Muscle of leg (tissue), 3 donors: ENCODE measurements at regions not wholly inside any gene's neighbourhood (a gene's known extent, or its start where the extent isn't known, plus 50 kb on each side); places are given as distances from the start of the nearest gene placed in this dataset.

Experiments used
- DNase-seq: peaks from one replicate; pipeline ENCODE4 v3.0.0; 2013
- H3K27ac ChIP-seq: one replicate; pipeline ENCODE4 v1.5.1; 2013; ENCODE audit warnings: mild to moderate bottlenecking, low read length, control low read depth
- H3K27me3 ChIP-seq: one replicate; pipeline ENCODE4 v1.6.1; 2013; ENCODE audit warnings: low read length; ENCODE audit not compliant: control insufficient read depth, insufficient read depth
- H3K36me3 ChIP-seq: one replicate; pipeline ENCODE4 v1.6.1; 2013; ENCODE audit warnings: low read length; ENCODE audit not compliant: control insufficient read depth, insufficient read depth
- H3K4me1 ChIP-seq: one replicate; pipeline ENCODE4 v1.6.1; 2013; ENCODE audit warnings: low read length; ENCODE audit not compliant: control insufficient read depth, insufficient read depth
- H3K4me3 ChIP-seq: one replicate; pipeline ENCODE4 v1.5.1; 2013; ENCODE audit warnings: low read length, control low read depth
- H3K9me3 ChIP-seq: replicated peaks from 2 replicates; pipeline ENCODE4 v1.6.1; 2013; ENCODE audit warnings: low read depth, low read length; ENCODE audit not compliant: control insufficient read depth
- WGBS: methylation state at CpG from one replicate; pipeline ENCODE4 v1.1.5; 2013; ENCODE audit warnings: missing lambda C conversion rate; ENCODE audit not compliant: insufficient coverage; 5-methylcytosine and 5-hydroxymethylcytosine counted together

DNA sequence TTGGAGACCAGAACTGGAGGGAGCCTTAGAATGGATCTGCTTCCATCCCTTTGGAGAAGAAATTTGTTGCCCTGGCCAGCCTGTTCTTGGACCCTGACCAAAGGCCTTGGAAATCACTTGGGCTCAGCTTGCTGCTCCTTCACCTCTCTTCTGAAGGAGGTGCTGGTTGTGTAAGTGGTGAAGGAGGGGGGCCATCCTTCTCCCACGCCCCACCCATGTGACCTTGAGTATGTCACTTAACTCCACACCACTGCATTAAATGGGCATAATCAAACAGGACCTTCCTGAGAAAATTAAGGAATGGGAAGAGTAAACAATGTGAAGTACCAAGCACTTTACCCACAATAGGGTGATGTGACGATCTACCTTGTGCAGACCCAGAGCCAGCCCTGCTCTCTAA lies 68.3 kb upstream of the GJB5 start:
- Histone ChIP-seq H3K27ac (no peak overlapping the region), H3K9me3 (no peaks in the 10 kb centered on the region), H3K27me3 (peaks cover 3% of the 10 kb centered on the region), H3K4me3 (no peak overlapping the region), H3K4me1 (no peaks in the 10 kb centered on the region), H3K36me3 (no peaks in the 10 kb centered on the region)
- no CpG with 5 or more reads among the region's 2 CpGs for WGBS
- DNase-seq: no peak

GRCh38 chr1:34688006-34688741 lies 66.7 kb upstream of the GJB5 start:
- Histone ChIP-seq H3K36me3 (no peaks in the 10 kb centered on the region), H3K4me3 (no peak overlapping the region), H3K27ac (no peak overlapping the region), H3K27me3 (peaks cover 3% of the 10 kb centered on the region), H3K4me1 (no peaks in the 10 kb centered on the region), H3K9me3 (no peaks in the 10 kb centered on the region)
- DNase-seq: no peak
- WGBS: 28% methylated on average over 4 of the region's 7 CpGs

GRCh38 chr1:34690269-34690668 lies 64.6 kb upstream of the GJB5 start:
- no CpG with 5 or more reads among the region's 4 CpGs for WGBS
- Histone ChIP-seq H3K4me3 (no peak overlapping the region), H3K9me3 (no peaks in the 10 kb centered on the region), H3K27ac (no peak overlapping the region), H3K27me3 (peaks cover 3% of the 10 kb centered on the region), H3K4me1 (no peaks in the 10 kb centered on the region), H3K36me3 (no peaks in the 10 kb centered on the region)
- no peak for DNase-seq

DNA sequence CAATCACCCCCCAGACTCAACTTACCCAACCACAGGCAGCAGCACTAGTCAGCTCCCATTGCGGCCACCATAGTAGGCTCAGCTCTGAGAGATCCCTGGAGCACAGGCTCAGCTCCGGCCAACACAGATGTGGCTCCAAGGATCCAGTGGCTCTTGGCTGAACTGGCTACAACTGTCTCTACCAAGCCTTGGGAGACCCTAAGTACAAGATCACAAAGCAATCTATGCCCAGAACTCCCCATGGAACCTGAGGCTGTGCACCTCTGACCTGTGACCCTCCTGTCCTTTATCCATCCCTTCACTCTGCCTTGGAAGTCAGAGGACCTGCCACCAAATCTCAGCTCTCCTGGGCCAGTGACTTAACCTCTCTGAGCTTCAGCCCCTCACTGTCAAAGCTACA lies 61.8 kb upstream of the GJB5 start:
- 63% methylated on average over 2 of the region's 2 CpGs for WGBS
- Histone ChIP-seq H3K4me3 (no peak overlapping the region), H3K27ac (no peak overlapping the region), H3K4me1 (no peaks in the 10 kb centered on the region), H3K27me3 (peaks cover under 1% of the 10 kb centered on the region), H3K9me3 (no peaks in the 10 kb centered on the region), H3K36me3 (no peaks in the 10 kb centered on the region)
- no peak for DNase-seq

GRCh38 chr1:34694383-34694782 lies 60.5 kb upstream of the GJB5 start:
- DNase-seq: no peak
- no peak overlapping the region for H3K27ac ChIP-seq
- no peaks in the 10 kb centered on the region for H3K36me3 ChIP-seq
- H3K9me3 ChIP-seq: no peaks in the 10 kb centered on the region
- no peaks in the 10 kb centered on the region for H3K4me1 ChIP-seq
- H3K4me3 ChIP-seq: no peak overlapping the region
- no peaks in the 10 kb centered on the region for H3K27me3 ChIP-seq
- whole genome bisulfite sequencing: 88% methylated on average over 1 of the region's 3 CpGs

GRCh38 chr1:34695580-34695979 lies 59.3 kb upstream of the GJB5 start:
- no peak overlapping the region for H3K27ac ChIP-seq
- no peaks in the 10 kb centered on the region for H3K27me3 ChIP-seq
- no peaks in the 10 kb centered on the region for H3K4me1 ChIP-seq
- H3K36me3 ChIP-seq: no peaks in the 10 kb centered on the region
- DNase-seq: no peak
- WGBS: 55% methylated on average over 7 of the region's 7 CpGs
- H3K9me3 ChIP-seq: no peaks in the 10 kb centered on the region
- no peak overlapping the region for H3K4me3 ChIP-seq

GRCh38 chr1:34696230-34696629 lies 58.6 kb upstream of the GJB5 start:
- no peaks in the 10 kb centered on the region for H3K27me3 ChIP-seq
- 77% methylated on average over 2 of the region's 2 CpGs for WGBS
- H3K36me3 ChIP-seq: no peaks in the 10 kb centered on the region

GRCh38 chr1:34696981-34697380 lies 57.9 kb upstream of the GJB5 start:
- H3K4me3 ChIP-seq: no peak overlapping the region
- no peaks in the 10 kb centered on the region for H3K36me3 ChIP-seq
- no peak overlapping the region for H3K27ac ChIP-seq
- H3K27me3 ChIP-seq: no peaks in the 10 kb centered on the region
- WGBS: 46% methylated on average over 4 of the region's 5 CpGs
- no peak for DNase-seq
- H3K9me3 ChIP-seq: no peaks in the 10 kb centered on the region
- no peaks in the 10 kb centered on the region for H3K4me1 ChIP-seq

More at GRCh38 chr1:34696230-34696629, 58.6 kb upstream of the GJB5 start:
- no peak overlapping the region for H3K27ac ChIP-seq
- DNase-seq: no peak
- no peak overlapping the region for H3K4me3 ChIP-seq
- H3K9me3 ChIP-seq: no peaks in the 10 kb centered on the region
- H3K4me1 ChIP-seq: no peaks in the 10 kb centered on the region

- no CpG with 5 or more reads among the region's 4 CpGs for WGBS
- no peaks in the 10 kb centered on the region for H3K4me1 ChIP-seq
- no peaks in the 10 kb centered on the region for H3K27me3 ChIP-seq
- no peaks in the 10 kb centered on the region for H3K9me3 ChIP-seq
- no peaks in the 10 kb centered on the region for H3K36me3 ChIP-seq
- no peak overlapping the region for H3K27ac ChIP-seq
- no peak overlapping the region for H3K4me3 ChIP-seq
- DNase-seq: no peak
Measured at GRCh38 chr1:34697818-34698217, 57.0 kb upstream of the GJB5 start.

GRCh38 chr1:34701326-34702060 lies 53.4 kb upstream of the GJB5 start:
- DNase-seq: no peak
- no peak overlapping the region for H3K27ac ChIP-seq
- no peaks in the 10 kb centered on the region for H3K4me1 ChIP-seq
- H3K4me3 ChIP-seq: no peak overlapping the region
- H3K36me3 ChIP-seq: no peaks in the 10 kb centered on the region
- 20% methylated on average over 1 of the region's 5 CpGs for WGBS
- H3K9me3 ChIP-seq: no peaks in the 10 kb centered on the region
- peaks cover 7% of the 10 kb centered on the region for H3K27me3 ChIP-seq
